SU-DHL-6 (cell line): ENCODE measurements at regions not wholly inside any gene's neighbourhood (a gene's known extent, or its start where the extent isn't known, plus 50 kb on each side); places are given as distances from the start of the nearest gene placed in this dataset.

Source experiments
- CTCF ChIP-seq: fragments of 200-600 bp; sonication (generic); IDR thresholded peaks from one replicate; pipeline ENCODE4 v1.5.1; 2017; ENCODE audit warnings: antibody characterized with exemption, mild to moderate bottlenecking, low read length, moderate library complexity; ENCODE audit not compliant: insufficient read depth, poor library complexity, severe bottlenecking
- EZH2phosphoT487 ChIP-seq: fragments of 200-600 bp; sonication (generic), shearing (Covaris generic); conservative IDR thresholded peaks from 2 replicates; pipeline ENCODE4 v1.6.1; 2018; ENCODE audit warnings: mild to moderate bottlenecking, antibody characterized with exemption, low read length, moderate library complexity, mixed read lengths

- TF ChIP-seq CTCF, result no peak
- no peak for TF ChIP-seq EZH2phosphoT487
Measured at GRCh38 chr15:70214276-70214675, 116.6 kb upstream of the TLE3 start.
